ENCODE measurements at regions not wholly inside any gene's neighbourhood (a gene's known extent, or its start where the extent isn't known, plus 50 kb on each side); places are given as distances from the start of the nearest gene placed in this dataset.
A peak's percentile ranks its signal among the peaks of the same experiment; 100 is the strongest.

DNA sequence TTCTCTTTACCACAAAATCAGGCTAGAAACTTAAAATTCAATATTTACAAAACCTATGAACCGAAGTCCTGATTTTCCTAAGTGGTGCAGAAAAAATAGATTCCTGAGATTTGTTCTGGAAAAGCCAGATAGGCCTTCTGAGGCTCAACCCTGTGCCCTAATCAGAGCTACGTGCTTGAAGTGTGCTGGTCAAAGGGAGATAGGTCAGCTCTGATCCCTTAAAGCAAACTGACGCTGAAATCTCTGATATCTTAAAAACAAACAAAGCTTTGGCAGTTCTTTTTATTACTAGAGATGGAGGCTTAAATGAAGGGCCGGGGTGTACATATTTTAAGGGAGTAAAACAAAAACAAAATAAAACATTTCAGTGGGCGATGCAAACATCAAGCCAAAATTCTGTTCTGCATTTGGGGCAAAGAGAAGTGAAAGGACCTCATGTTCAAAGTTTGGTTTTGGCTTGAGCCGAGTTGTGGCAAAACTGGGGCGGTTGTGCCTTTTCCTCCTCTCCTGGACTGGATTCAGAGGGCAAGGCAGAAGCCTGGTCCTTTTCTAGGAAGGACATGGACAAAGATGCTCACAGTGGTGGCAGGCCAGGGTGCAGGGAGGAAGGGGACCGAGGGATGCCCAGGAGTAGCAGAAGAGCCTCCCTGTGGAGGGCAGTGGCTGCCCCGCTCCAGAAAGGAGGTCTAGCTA is 295.0 kb downstream of the CDCA7 start:
- no peak for TF ChIP-seq POLR2A (IDR thresholded peaks at IDR 0.05)
- TF ChIP-seq, protein P1, sequence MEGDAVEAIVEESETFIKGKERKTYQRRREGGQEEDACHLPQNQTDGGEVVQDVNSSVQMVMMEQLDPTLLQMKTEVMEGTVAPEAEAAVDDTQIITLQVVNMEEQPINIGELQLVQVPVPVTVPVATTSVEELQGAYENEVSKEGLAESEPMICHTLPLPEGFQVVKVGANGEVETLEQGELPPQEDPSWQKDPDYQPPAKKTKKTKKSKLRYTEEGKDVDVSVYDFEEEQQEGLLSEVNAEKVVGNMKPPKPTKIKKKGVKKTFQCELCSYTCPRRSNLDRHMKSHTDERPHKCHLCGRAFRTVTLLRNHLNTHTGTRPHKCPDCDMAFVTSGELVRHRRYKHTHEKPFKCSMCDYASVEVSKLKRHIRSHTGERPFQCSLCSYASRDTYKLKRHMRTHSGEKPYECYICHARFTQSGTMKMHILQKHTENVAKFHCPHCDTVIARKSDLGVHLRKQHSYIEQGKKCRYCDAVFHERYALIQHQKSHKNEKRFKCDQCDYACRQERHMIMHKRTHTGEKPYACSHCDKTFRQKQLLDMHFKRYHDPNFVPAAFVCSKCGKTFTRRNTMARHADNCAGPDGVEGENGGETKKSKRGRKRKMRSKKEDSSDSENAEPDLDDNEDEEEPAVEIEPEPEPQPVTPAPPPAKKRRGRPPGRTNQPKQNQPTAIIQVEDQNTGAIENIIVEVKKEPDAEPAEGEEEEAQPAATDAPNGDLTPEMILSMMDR (IDR thresholded peaks at IDR 0.05): no peak
- Histone ChIP-seq H3K4me3 (no peak overlapping the region), H3K27ac (no peak overlapping the region), H3K36me3 (no peaks in the 10 kb centered on the region), H3K9me3 (peaks cover 0 to 5% (median 0%) of the 10 kb centered on the region in 12 donors), H3K27me3 (no peaks in the 10 kb centered on the region), H3K4me1 (peaks cover 0 to 3% (median 0%) of the 10 kb centered on the region in 12 donors)
- peak in 2 of 4 donors; percentile 22 to 39 for ATAC-seq
- no peak for DNase-seq
- 64 to 71% (median 68%) methylated on average over 9 of the region's 9 CpGs for WGBS, 4 donors
- intact Hi-C loops (cut with DNase I): no loop called here

- ATAC-seq (no peak), DNase-seq (no peak)
- H3K36me3 ChIP-seq: no peaks in the 10 kb centered on the region
- peaks cover 0 to 5% (median 0%) of the 10 kb centered on the region in 12 donors for H3K9me3 ChIP-seq
- no peak overlapping the region for H3K4me3 ChIP-seq
- H3K27me3 ChIP-seq: no peaks in the 10 kb centered on the region
- peaks cover 0 to 3% (median 0%) of the 10 kb centered on the region in 12 donors for H3K4me1 ChIP-seq
- H3K27ac ChIP-seq: no peak overlapping the region
- TF ChIP-seq, protein P1 (IDR thresholded peaks at IDR 0.05): no peak
- TF ChIP-seq POLR2A (IDR thresholded peaks at IDR 0.05): no peak
- WGBS, 4 donors: 89 to 95% (median 94%) methylated on average over 2 of the region's 2 CpGs
- intact Hi-C loops (cut with DNase I): no loop called here
Observed at GRCh38 chr2:173651891-173652290, 297.2 kb downstream of the CDCA7 start.

GRCh38 chr2:173652311-173652710 is 297.6 kb downstream of the CDCA7 start:
- peaks cover 0 to 3% (median 0%) of the 10 kb centered on the region in 12 donors for H3K4me1 ChIP-seq
- intact Hi-C loops (cut with DNase I): no loop called here
- TF ChIP-seq, protein P1 (IDR thresholded peaks at IDR 0.05): no peak
- no peak for TF ChIP-seq POLR2A (IDR thresholded peaks at IDR 0.05)
- DNase-seq: no peak
- H3K9me3 ChIP-seq: peaks cover 0 to 5% (median 0%) of the 10 kb centered on the region in 12 donors
- 89 to 98% (median 95%) methylated on average over 1 of the region's 1 CpG for WGBS, 4 donors
- no peak overlapping the region for H3K27ac ChIP-seq
- H3K27me3 ChIP-seq: no peaks in the 10 kb centered on the region
- no peaks in the 10 kb centered on the region for H3K36me3 ChIP-seq
- no peak overlapping the region for H3K4me3 ChIP-seq
- ATAC-seq: no peak

DNA sequence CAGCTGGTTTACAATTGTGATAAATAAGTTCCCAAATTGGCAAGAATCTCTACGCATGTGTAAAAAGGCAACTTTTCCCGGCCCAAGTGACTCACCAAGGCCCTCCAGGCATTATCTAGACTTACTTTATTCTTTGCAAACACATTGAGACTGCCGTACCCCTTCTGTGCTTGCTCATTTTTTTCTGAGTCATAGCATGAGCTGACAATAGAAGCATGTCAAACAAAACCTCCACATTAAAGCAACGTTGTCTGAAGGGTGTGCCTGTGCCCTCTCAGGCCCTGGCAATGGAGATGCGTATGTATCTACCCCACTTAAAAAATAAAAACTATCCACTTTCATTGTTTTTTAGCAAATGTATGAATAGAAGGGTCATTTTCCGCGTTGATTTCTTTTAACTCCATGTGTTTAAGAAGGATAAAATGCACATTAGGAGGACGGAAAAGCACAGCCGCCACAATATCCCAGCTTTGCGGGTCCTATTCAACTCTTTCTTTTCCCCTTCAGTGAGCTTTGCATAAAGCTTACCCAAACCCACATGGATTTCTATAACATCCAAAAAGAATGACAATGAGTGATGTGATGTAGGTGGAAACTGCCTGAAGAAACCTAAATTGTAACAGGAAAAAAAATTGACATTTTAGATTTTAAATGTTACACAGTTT is 298.2 kb downstream of the CDCA7 start:
- intact Hi-C loops (cut with DNase I): no loop called here
- DNase-seq (no peak), ATAC-seq (peak in 2 of 4 donors; percentile 33 to 73)
- Histone ChIP-seq H3K27ac (no peak overlapping the region), H3K4me3 (no peak overlapping the region), H3K36me3 (no peaks in the 10 kb centered on the region), H3K27me3 (no peaks in the 10 kb centered on the region), H3K4me1 (peaks cover 0 to 3% (median 0%) of the 10 kb centered on the region in 12 donors), H3K9me3 (peaks cover 0 to 5% (median 0%) of the 10 kb centered on the region in 12 donors)
- WGBS, 4 donors: 73 to 80% (median 77%) methylated on average over 10 of the region's 10 CpGs
- TF ChIP-seq, protein P1 (IDR thresholded peaks at IDR 0.05): no peak
- TF ChIP-seq POLR2A (IDR thresholded peaks at IDR 0.05): no peak
